WTC11 (cell line): ENCODE measurements at regions not wholly inside any gene's neighbourhood (a gene's known extent, or its start where the extent isn't known, plus 50 kb on each side); places are given as distances from the start of the nearest gene placed in this dataset.

Source experiments
- ATAC-seq: fragments of 200-7000 bp; cut with Tn5 transposase; 2 replicates; pipeline ENCODE4 v1.10.0; 2021; ENCODE audit warnings: mild to moderate bottlenecking, moderate library complexity
- CTCF ChIA-PET: fragments of 300-600 bp; sonication (Branson Sonifier 250); formaldehyde crosslinking; loops from one replicate; lab custom pipeline; 2021; ENCODE audit warnings: antibody characterized with exemption; lab: Charles Lee
- POLR2A ChIA-PET: fragments of 350-600 bp; sonication (Branson Sonifier 250); formaldehyde crosslinking; loops from one replicate; lab custom pipeline; 2021; ENCODE audit warnings: antibody characterized with exemption; lab: Charles Lee
- DNase-seq: peaks from one replicate; pipeline ENCODE4 v3.0.0; 2021; ENCODE audit warnings: low spot score
- H3K27ac Mint-ChIP-seq: 2 replicates; pipeline ENCODE4 v1.8.0; 2021; ENCODE audit warnings: mixed read lengths
- H3K27me3 Mint-ChIP-seq: 2 replicates; pipeline ENCODE4 v1.8.0; 2021; ENCODE audit warnings: low read depth, mild to moderate bottlenecking, moderate library complexity, mixed read lengths
- H3K36me3 Mint-ChIP-seq: 2 replicates; pipeline ENCODE4 v1.8.0; 2021; ENCODE audit warnings: mixed read lengths
- H3K4me1 Mint-ChIP-seq: 2 replicates; pipeline ENCODE4 v1.8.0; 2022; ENCODE audit warnings: mixed read lengths
- H3K4me3 Mint-ChIP-seq: 2 replicates; pipeline ENCODE4 v1.8.0; 2021; ENCODE audit warnings: mild to moderate bottlenecking, moderate library complexity, mixed read lengths
- H3K9me3 Mint-ChIP-seq: 2 replicates; pipeline ENCODE4 v1.8.0; 2021; ENCODE audit warnings: mixed read lengths
- ATF1 ChIP-seq: sonication (generic); formaldehyde crosslinking; IDR thresholded peaks from 2 replicates; pipeline ENCODE4 v1.8.1; 2023; ENCODE audit warnings: mild to moderate bottlenecking, moderate library complexity, missing genetic modification reagents
- CBFB ChIP-seq: sonication (generic); formaldehyde crosslinking; IDR thresholded peaks from 2 replicates; pipeline ENCODE4 v1.8.1; 2022; ENCODE audit warnings: mild to moderate bottlenecking, low read depth, missing genetic modification reagents
- CREB1 ChIP-seq: sonication (generic); formaldehyde crosslinking; IDR thresholded peaks from 2 replicates; pipeline ENCODE4 v1.8.0; 2023; ENCODE audit warnings: mild to moderate bottlenecking, missing genetic modification reagents
- CTCF ChIP-seq: fragments of 200-600 bp; IDR thresholded peaks from 2 replicates; pipeline ENCODE4 v1.8.0; 2022; ENCODE audit warnings: antibody characterized with exemption
- ERG ChIP-seq: fragments of 250-450 bp; sonication (Bioruptor Pico); IDR thresholded peaks from 2 replicates; pipeline ENCODE4 v1.8.0; 2021; ENCODE audit warnings: mild to moderate bottlenecking
- ETV6 ChIP-seq: sonication (generic); formaldehyde crosslinking; IDR thresholded peaks from 2 replicates; pipeline ENCODE4 v1.8.1; 2022; ENCODE audit warnings: mild to moderate bottlenecking, missing genetic modification reagents
- FOXP4 ChIP-seq: sonication (generic); formaldehyde crosslinking; IDR thresholded peaks from 2 replicates; pipeline ENCODE4 v1.8.0; 2022; ENCODE audit warnings: mild to moderate bottlenecking, missing genetic modification reagents
- GABPB1 ChIP-seq: sonication (generic); formaldehyde crosslinking; IDR thresholded peaks from 2 replicates; pipeline ENCODE4 v1.8.1; 2023; ENCODE audit warnings: mild to moderate bottlenecking, missing genetic modification reagents
- HMGXB4 ChIP-seq: sonication (generic); formaldehyde crosslinking; IDR thresholded peaks from 2 replicates; pipeline ENCODE4 v1.8.1; 2023; ENCODE audit warnings: mild to moderate bottlenecking, moderate library complexity, missing genetic modification reagents
- IRF2 ChIP-seq: sonication (generic); formaldehyde crosslinking; IDR thresholded peaks from 2 replicates; pipeline ENCODE4 v1.8.0; 2022; ENCODE audit warnings: low read depth, missing genetic modification reagents, borderline replicate concordance
- RORB ChIP-seq: fragments of 250-450 bp; sonication (Bioruptor Pico); IDR thresholded peaks from 2 replicates; pipeline ENCODE4 v1.9.0; 2021; ENCODE audit warnings: mild to moderate bottlenecking
- TCF7 ChIP-seq: sonication (generic); formaldehyde crosslinking; IDR thresholded peaks from 2 replicates; pipeline ENCODE4 v1.8.0; 2022; ENCODE audit warnings: mild to moderate bottlenecking, low read depth, missing genetic modification reagents, moderate library complexity
- TEAD4 ChIP-seq: sonication (generic); formaldehyde crosslinking; IDR thresholded peaks from 2 replicates; pipeline ENCODE4 v1.8.0; 2022; ENCODE audit warnings: mild to moderate bottlenecking, missing genetic modification reagents
- ZNF121 ChIP-seq: sonication (generic); formaldehyde crosslinking; IDR thresholded peaks from 2 replicates; pipeline ENCODE4 v1.8.0; 2023; ENCODE audit warnings: missing genetic modification reagents
- ZNF232 ChIP-seq: sonication (generic); formaldehyde crosslinking; IDR thresholded peaks from 2 replicates; pipeline ENCODE4 v1.8.0; 2022; ENCODE audit warnings: mild to moderate bottlenecking, missing genetic modification reagents
- ZNF317 ChIP-seq: sonication (generic); formaldehyde crosslinking; IDR thresholded peaks from 2 replicates; pipeline ENCODE4 v1.8.1; 2023; ENCODE audit warnings: low read depth, mild to moderate bottlenecking, moderate library complexity, missing genetic modification reagents, borderline replicate concordance
- ZNF416 ChIP-seq: fragments of 250-450 bp; sonication (Bioruptor Pico); IDR thresholded peaks from 2 replicates; pipeline ENCODE4 v1.9.0; 2021; ENCODE audit warnings: mild to moderate bottlenecking, inconsistent platforms
- ZNF425 ChIP-seq: fragments of 250-450 bp; sonication (Bioruptor Pico); conservative IDR thresholded peaks from 2 replicates; pipeline ENCODE4 v1.9.0; 2021; ENCODE audit warnings: mild to moderate bottlenecking
- ZNF671 ChIP-seq: fragments of 250-450 bp; sonication (Bioruptor Pico); IDR thresholded peaks from 2 replicates; pipeline ENCODE4 v1.8.0; 2021; ENCODE audit warnings: mild to moderate bottlenecking

- Mint-ChIP-seq H3K4me3 (no peak overlapping the region), H3K4me1 (peaks cover 16% of the 10 kb centered on the region), H3K9me3 (peaks cover 26% of the 10 kb centered on the region), H3K27me3 (no peaks in the 10 kb centered on the region), H3K27ac (no peak overlapping the region), H3K36me3 (peaks cover 12% of the 10 kb centered on the region)
- ChIA-PET POLR2A (no interaction called here), CTCF (no interaction called here)
- no peak for DNase-seq
- no peak for ATAC-seq
- no peak for TF ChIP-seq HMGXB4 (CRISPR knock-in tag)
- no peak for TF ChIP-seq ZNF232 (CRISPR knock-in tag)
- TF ChIP-seq ETV6 (CRISPR knock-in tag), result no peak
- TF ChIP-seq ZNF425 (CRISPR knock-in tag), result no peak
- TF ChIP-seq GABPB1 (CRISPR knock-in tag), result no peak
- TF ChIP-seq ZNF416 (CRISPR knock-in tag), result no peak
- no peak for TF ChIP-seq ZNF317
- TF ChIP-seq ZNF121 (CRISPR knock-in tag), result no peak
- TF ChIP-seq ZNF671 (CRISPR knock-in tag), result no peak
- TF ChIP-seq CREB1 (CRISPR knock-in tag), result no peak
- no peak for TF ChIP-seq TCF7
- TF ChIP-seq TEAD4 (CRISPR knock-in tag), result no peak
- TF ChIP-seq CTCF, result no peak
- no peak for TF ChIP-seq FOXP4
- no peak for TF ChIP-seq ATF1
- no peak for TF ChIP-seq CBFB (CRISPR knock-in tag)
- TF ChIP-seq IRF2 (CRISPR knock-in tag), result no peak
- TF ChIP-seq ERG (CRISPR knock-in tag), result no peak
- no peak for TF ChIP-seq RORB (CRISPR knock-in tag)
Measured at GRCh38 chr9:31908158-31908890, 476.1 kb upstream of the ACO1 start.
